SK-N-SH treated with all-trans-retinoic acid at 6 μM for 48 hours (cell line): ENCODE measurements at regions not wholly inside any gene's neighbourhood (a gene's known extent, or its start where the extent isn't known, plus 50 kb on each side); places are given as distances from the start of the nearest gene placed in this dataset.

Experiments used
- ATAC-seq: fragments of 200-7000 bp; cut with Tn5 transposase; 3 replicates; pipeline ENCODE4 v1.9.1; 2020; ENCODE audit warnings: mild to moderate bottlenecking, moderate library complexity
- ARNTL ChIP-seq: fragments of 450-650 bp; formaldehyde crosslinking; IDR thresholded peaks from 2 replicates; pipeline ENCODE4 v1.5.0; 2020; ENCODE audit warnings: low read depth, mild to moderate bottlenecking, moderate library complexity, borderline replicate concordance
- BACH2 ChIP-seq: fragments of 250-450 bp; sonication (Bioruptor Pico); IDR thresholded peaks from 2 replicates; pipeline ENCODE4 v1.9.0; 2021; ENCODE audit warnings: mild to moderate bottlenecking, borderline replicate concordance
- CREB5 ChIP-seq: fragments of 250-450 bp; sonication (Bioruptor Pico); IDR thresholded peaks from 2 replicates; pipeline ENCODE4 v1.5.1; 2020; ENCODE audit warnings: low read depth, mild to moderate bottlenecking, moderate library complexity
- CSDC2 ChIP-seq: fragments of 250-450 bp; sonication (Bioruptor Pico); IDR thresholded peaks from 2 replicates; pipeline ENCODE4 v1.5.0; 2020; ENCODE audit warnings: mild to moderate bottlenecking, moderate library complexity
- CSRNP3 ChIP-seq: fragments of 250-450 bp; sonication (Bioruptor Pico); IDR thresholded peaks from 2 replicates; pipeline ENCODE4 v1.5.1; 2021; ENCODE audit warnings: mild to moderate bottlenecking, moderate library complexity
- GLIS3 ChIP-seq: fragments of 250-450 bp; sonication (Bioruptor Pico); IDR thresholded peaks from 2 replicates; pipeline ENCODE4 v1.5.0; 2020; ENCODE audit warnings: mild to moderate bottlenecking, moderate library complexity
- ISL1 ChIP-seq: fragments of 250-450 bp; sonication (Bioruptor Pico); IDR thresholded peaks from 2 replicates; pipeline ENCODE4 v2.1.2; 2022; ENCODE audit warnings: mild to moderate bottlenecking, moderate library complexity
- OSR1 ChIP-seq: fragments of 250-450 bp; sonication (Bioruptor Pico); IDR thresholded peaks from 2 replicates; pipeline ENCODE4 v1.8.0; 2022; ENCODE audit warnings: moderate library complexity, mild to moderate bottlenecking, inconsistent platforms
- PATZ1 ChIP-seq: fragments of 250-450 bp; sonication (Bioruptor Pico); IDR thresholded peaks from 2 replicates; pipeline ENCODE4 v1.8.0; 2020; ENCODE audit warnings: mild to moderate bottlenecking, moderate library complexity, borderline replicate concordance
- POU6F1 ChIP-seq: fragments of 250-450 bp; sonication (Bioruptor Pico); IDR thresholded peaks from 2 replicates; pipeline ENCODE4 v1.8.0; 2021; ENCODE audit warnings: low read depth, mild to moderate bottlenecking, moderate library complexity, borderline replicate concordance
- PPARA ChIP-seq: fragments of 250-450 bp; sonication (Bioruptor Pico); IDR thresholded peaks from 2 replicates; pipeline ENCODE4 v1.5.0; 2020; ENCODE audit warnings: mild to moderate bottlenecking, borderline replicate concordance
- RARB ChIP-seq: fragments of 250-450 bp; sonication (Bioruptor Pico); IDR thresholded peaks from 2 replicates; pipeline ENCODE4 v1.8.0; 2021; ENCODE audit warnings: mild to moderate bottlenecking, moderate library complexity
- SNAI2 ChIP-seq: fragments of 250-450 bp; sonication (Bioruptor Pico); IDR thresholded peaks from 2 replicates; pipeline ENCODE4 v1.5.0; 2020; ENCODE audit warnings: mild to moderate bottlenecking, moderate library complexity
- TCF4 ChIP-seq: fragments of 250-450 bp; sonication (Bioruptor Pico); IDR thresholded peaks from 2 replicates; pipeline ENCODE4 v1.8.0; 2021; ENCODE audit warnings: mild to moderate bottlenecking, moderate library complexity, borderline replicate concordance
- TOX ChIP-seq: fragments of 250-450 bp; sonication (Bioruptor Pico); IDR thresholded peaks from 2 replicates; pipeline ENCODE4 v1.8.0; 2021; ENCODE audit warnings: mild to moderate bottlenecking, moderate library complexity, borderline replicate concordance
- TSHZ2 ChIP-seq: fragments of 250-450 bp; sonication (Bioruptor Pico); IDR thresholded peaks from 2 replicates; pipeline ENCODE4 v1.5.0; 2020; ENCODE audit warnings: mild to moderate bottlenecking, moderate library complexity
- ZC3H10 ChIP-seq: fragments of 250-450 bp; sonication (Bioruptor Pico); IDR thresholded peaks from 2 replicates; pipeline ENCODE4 v1.5.1; 2021; ENCODE audit warnings: mild to moderate bottlenecking, moderate library complexity
- ZFP3 ChIP-seq: fragments of 250-450 bp; sonication (Bioruptor Pico); IDR thresholded peaks from 2 replicates; pipeline ENCODE4 v1.5.0; 2020; ENCODE audit warnings: mild to moderate bottlenecking, moderate library complexity
- ZFP30 ChIP-seq: fragments of 450-650 bp; formaldehyde crosslinking; IDR thresholded peaks from 2 replicates; pipeline ENCODE4 v1.5.0; 2022; ENCODE audit warnings: mild to moderate bottlenecking, moderate library complexity
- ZNF565 ChIP-seq: fragments of 450-650 bp; formaldehyde crosslinking; conservative IDR thresholded peaks from 2 replicates; pipeline ENCODE4 v1.5.0; 2020; ENCODE audit warnings: low read depth, mild to moderate bottlenecking, moderate library complexity
- ZNF70 ChIP-seq: fragments of 450-650 bp; formaldehyde crosslinking; IDR thresholded peaks from 2 replicates; pipeline ENCODE4 v1.5.0; 2020; ENCODE audit warnings: mild to moderate bottlenecking, moderate library complexity
- ZNF8 ChIP-seq: fragments of 450-650 bp; formaldehyde crosslinking; IDR thresholded peaks from 2 replicates; pipeline ENCODE4 v1.5.0; 2020; ENCODE audit warnings: mild to moderate bottlenecking, moderate library complexity

- ATAC-seq: no peak
- TF ChIP-seq PATZ1 (CRISPR knock-in tag) (no peak), ZNF565 (CRISPR knock-in tag) (no peak), TOX (CRISPR knock-in tag) (no peak), RARB (CRISPR knock-in tag) (no peak), ZFP30 (CRISPR knock-in tag) (no peak), ZFP3 (CRISPR knock-in tag) (no peak), ARNTL (no peak), OSR1 (CRISPR knock-in tag) (no peak), POU6F1 (no peak), GLIS3 (CRISPR knock-in tag) (no peak), TCF4 (CRISPR knock-in tag) (no peak), TSHZ2 (CRISPR knock-in tag) (no peak), SNAI2 (CRISPR knock-in tag) (no peak), PPARA (CRISPR knock-in tag) (no peak), ZC3H10 (CRISPR knock-in tag) (no peak), CSRNP3 (CRISPR knock-in tag) (no peak), ISL1 (CRISPR knock-in tag) (no peak), CREB5 (no peak), ZNF70 (CRISPR knock-in tag) (no peak), BACH2 (CRISPR knock-in tag) (no peak)
These were observed 338.0 kb downstream of the AASDHPPT start for GRCh38 chr11:106415510-106415909.

GRCh38 chr11:106418791-106419190 lies 341.3 kb downstream of the AASDHPPT start:
- ATAC-seq: no peak
- no peak for TF ChIP-seq TOX (CRISPR knock-in tag)
- no peak for TF ChIP-seq ZNF70 (CRISPR knock-in tag)
- no peak for TF ChIP-seq ZNF565 (CRISPR knock-in tag)
- TF ChIP-seq TCF4 (CRISPR knock-in tag): no peak
- no peak for TF ChIP-seq CREB5
- no peak for TF ChIP-seq TSHZ2 (CRISPR knock-in tag)
- no peak for TF ChIP-seq CSDC2
- no peak for TF ChIP-seq ZFP30 (CRISPR knock-in tag)
- TF ChIP-seq ZNF8 (CRISPR knock-in tag): no peak
